GM19324 (cell line): ENCODE measurements at regions not wholly inside any gene's neighbourhood (a gene's known extent, or its start where the extent isn't known, plus 50 kb on each side); places are given as distances from the start of the nearest gene placed in this dataset.

Experiments used
- ATAC-seq: cut with Tn5 transposase; IDR thresholded peaks from one replicate; pipeline ENCODE4 v1.9.1; 2021; ENCODE audit warnings: mild to moderate bottlenecking, moderate library complexity; ENCODE audit not compliant: unreplicated experiment, low FRiP score

DNA sequence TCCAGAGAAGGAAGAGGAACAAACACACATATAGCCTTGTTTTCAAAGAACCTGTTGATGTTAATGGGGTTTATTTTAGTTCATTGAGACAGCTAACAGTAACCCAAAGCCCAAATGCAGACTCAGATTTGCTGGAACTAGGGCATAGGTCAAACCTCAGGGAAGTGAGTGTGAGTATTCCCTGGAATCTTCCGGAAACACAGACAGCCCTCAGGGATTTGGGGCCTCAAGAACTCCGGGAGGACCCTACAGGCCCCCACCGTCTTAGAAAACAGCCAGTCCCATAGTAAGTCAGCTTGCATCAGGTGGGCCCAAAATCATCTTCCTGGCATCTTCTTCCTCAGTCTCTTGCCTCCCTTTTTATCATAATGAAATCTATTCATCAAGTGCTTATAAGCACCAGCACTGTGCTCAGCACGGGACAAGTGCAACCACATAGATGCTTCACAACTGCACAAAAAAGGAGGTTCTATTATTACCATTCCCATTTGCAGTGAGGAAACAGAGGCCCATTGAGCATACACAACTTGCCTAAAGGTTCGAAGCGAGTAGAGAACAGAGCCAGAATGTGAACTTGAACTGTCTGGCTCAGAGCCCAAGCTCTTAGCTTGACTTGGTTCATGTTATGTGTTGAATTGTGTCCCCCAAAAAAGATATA lies 50.2 kb upstream of the BCL11A start:
- no peak for ATAC-seq

DNA sequence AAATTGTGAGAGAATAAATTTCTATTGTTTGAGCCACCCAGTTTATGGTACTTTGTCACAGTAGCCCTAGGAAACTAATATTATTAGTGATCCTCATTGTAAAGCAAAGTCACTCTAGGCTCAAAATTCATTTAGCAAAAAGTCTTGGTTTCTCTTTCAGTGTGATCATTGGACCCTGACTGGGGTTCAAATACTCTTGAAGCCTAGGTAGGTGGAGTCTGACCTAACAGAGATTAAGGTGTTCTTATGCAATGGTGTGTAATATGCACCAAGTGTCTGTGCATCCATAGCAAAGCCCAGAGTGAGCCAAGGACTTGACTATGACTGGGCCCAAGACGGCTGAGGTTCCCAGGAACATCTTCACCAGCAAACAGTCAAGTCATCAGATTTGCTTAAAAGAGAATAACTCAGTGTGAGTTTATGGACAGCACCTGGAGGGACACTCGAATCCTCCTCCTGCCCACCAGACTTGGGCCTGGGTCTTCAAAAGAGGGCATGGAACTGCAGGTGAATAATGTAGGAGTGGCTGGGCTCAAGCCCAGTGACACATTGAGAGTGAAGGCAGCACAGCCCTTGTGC lies 51.1 kb upstream of the BCL11A start:
- ATAC-seq, result no peak

DNA sequence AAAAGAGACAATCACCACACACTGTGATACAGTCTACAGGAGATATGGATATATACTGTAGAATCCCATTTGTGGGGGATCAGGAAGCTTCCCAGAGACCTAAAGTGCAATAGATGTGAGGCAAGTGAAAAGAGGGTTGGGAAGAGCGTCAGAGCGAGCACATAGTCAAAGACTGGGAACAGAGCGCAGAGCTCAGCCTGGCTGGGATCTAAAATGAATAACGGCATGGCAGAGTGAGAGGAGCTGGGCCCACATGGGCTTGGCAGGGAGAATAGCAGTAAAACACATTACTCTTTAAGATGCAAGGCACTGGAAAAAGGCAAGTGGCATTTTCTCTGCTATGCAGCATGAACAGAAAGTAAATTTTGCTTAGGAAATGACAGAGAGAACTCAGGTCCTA lies 52.4 kb upstream of the BCL11A start:
- no peak for ATAC-seq

DNA sequence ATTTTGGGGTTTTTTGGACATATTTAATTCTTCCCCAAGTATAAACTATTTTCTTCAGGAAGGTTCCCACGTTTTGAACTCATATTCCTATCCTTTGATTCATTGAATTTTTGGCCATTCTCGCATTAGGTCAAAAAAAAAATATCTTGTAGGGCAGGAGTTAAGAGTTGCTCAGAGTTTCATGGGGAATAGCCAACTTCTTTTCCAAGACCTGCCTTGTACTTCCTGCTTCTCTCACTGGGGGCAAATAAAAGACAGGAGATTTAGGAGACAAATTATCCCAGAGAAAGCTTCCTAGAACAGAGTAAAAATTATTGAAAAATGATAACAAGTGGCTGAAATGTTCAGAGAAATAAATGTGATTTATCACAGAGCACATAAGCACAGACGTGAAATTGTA lies 55.2 kb upstream of the BCL11A start:
- ATAC-seq, result no peak

DNA sequence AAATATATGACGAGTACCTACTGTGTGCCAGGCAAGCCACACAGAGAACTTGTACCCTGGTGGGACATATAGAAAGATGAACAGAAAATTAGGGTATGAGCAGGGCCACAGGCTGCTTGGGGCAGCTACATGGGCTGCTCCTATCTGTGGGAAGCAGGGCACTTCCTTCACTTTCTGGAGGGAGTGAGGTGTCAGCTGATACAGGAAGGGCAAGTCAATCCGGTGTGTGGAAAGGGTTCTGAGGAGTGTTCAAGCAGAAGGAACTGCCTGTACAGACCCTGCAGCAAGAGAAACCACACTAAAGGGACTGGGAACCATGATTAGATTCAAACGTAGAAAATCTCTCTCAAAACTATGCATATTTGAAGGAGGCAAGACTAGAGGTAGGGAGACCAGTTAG lies 58.6 kb upstream of the BCL11A start:
- no peak for ATAC-seq

DNA sequence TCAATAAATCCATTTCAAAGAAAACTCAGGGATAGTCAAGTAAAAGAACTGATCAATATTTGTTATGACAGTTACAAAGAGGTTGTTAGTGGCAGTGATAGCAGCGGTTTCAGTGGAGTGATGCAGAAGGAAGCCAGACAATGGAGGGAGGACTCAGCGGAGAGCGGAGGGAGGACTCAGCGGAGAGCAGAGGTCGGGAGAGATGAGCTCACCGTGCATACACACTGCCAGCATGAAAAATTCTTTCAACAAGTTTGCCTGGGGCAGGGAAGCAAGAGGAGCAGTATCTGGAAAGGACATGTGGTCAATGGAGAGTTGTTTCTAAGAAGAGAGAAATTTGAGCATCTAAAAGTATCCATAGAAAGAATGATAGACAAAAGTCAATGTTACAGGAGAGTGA lies 60.9 kb upstream of the BCL11A start:
- ATAC-seq, result no peak

DNA sequence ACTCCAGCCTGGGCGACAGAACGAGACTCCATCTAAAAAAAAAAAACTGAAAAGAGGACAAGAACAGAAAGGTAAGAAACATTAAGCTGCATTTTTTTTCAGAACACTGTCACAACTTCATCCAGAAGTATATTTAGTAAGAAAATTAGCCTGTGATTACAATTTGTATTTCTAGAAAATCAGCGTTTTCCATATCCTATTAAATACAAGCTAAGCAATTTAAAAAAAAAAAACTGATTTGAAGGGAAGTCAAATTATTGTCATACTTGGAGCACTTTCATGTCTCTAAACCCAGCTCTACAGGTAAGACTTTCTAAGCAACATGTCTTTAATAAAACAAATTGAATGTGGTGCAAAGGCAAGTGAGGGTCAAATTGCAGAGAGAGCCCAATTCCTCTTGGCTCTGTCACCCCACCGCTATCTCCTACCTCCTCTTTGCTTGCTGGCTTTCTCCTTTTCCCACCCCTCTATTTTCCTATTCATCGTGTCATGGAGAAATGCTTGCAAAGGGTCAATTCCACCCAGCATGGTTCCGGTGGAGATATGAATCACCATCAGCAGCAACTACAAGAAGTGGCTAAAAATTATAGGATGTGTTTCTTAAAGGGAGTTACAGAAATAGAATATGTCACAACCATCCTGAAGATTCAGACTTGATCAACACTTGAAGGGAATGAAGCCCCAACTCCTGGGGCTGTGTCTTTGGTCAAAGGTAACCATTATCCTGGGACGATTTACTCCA lies 68.4 kb upstream of the BCL11A start:
- no peak for ATAC-seq

DNA sequence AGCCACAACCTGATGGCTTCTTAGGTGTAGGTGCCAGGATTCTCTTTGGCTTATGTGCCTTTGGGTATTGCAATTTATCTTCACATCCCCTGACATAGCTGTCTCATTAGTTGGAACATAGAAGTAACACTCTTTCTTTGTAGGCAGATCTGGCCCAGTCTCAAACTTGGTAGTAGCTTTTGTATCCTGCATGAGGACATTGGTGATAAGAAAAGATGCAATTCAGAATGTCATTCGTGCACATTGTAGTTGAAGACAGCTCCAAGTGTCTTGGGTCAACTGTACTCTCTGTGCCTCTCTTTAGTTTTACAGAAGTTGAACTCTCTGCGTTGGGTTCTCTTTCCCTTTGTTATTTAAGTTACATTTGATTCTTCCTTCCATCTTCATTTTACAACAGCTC lies 69.6 kb upstream of the BCL11A start:
- ATAC-seq, result no peak

DNA sequence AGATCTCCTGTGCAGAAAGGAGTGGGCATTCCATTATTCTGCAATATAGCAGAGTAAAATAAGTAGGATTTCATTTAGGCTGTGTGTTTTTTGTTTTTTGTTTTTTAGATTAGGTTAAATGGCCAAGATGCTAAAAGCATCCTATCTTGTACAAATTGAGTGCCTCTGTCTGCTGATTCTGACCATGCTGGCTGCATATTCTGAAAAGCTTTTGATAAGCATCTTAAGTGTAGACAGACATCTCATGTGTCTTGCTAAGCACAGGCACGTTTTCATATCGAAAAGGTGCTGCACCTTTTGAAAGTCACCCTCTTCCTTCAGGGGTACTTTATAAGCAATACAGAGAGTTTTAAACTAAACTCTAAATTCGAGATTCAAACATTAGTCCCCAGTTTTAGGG lies 74.0 kb upstream of the BCL11A start:
- no peak for ATAC-seq

DNA sequence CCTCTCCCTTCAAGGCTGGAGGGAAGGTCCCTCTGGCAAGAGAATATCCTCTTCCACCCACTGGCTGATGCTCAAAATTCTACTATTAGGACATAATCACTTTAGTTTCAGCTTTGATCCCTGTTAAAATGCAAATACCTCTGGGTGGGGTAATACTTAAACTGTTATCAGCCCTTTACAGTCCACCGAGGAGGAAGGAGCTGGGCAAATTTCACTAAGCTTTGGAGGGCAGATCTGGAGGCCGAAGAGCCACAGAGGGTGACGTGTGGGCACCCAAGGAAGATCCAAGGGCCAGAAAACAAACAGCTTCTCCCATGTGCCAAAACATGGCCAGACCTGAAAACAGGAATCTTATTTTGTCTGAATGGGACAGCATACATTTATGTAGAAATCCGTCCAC lies 74.6 kb upstream of the BCL11A start:
- ATAC-seq, result no peak

DNA sequence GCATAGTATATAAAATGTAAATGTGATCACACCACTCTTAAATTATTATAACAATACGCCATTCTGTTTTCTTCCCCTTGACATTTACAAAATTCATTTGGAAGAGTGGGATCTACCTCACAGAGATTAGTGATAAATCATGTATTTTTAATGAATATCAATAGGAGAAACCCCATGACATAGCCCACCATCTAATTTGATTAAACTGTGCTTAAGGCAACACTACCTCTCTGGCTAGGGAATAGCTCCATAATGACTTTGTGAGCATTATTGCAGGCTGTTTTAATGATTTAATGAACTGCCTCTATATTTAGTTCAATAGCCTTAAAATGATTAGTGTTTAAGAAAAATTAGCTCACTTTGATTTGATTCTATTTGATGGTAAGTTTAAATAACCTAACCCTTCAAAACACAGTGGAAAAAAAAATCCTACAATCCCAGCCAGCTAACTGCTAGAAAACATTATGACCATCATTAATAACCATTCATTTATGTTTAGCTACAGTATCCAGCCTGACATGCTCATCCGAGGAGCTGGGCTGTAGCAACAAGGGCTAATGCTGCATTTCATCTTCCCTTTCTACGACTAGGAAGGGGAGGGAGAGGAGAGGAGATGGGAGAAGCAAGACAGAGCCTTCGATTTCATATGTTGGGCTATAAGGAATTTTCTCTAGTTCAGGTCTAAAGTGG lies 75.3 kb upstream of the BCL11A start:
- ATAC-seq, result no peak

DNA sequence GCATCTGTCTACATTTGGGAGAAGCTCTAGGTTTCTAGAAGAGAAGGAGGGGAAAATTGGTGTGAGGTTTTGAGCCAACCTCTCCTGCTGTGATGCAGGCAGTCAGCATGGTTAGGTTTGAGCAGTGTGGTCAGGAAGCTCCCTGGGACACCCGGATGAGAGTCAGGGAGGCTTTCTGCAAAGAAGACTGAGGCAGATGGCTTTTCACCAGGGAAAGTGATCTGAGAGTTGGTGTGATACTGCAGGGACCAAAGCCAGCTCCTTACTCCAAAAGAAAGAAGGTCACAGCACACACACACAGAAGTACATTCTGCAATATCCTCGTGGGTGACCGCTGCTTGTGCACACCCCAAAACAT lies 75.8 kb upstream of the BCL11A start:
- ATAC-seq, result no peak

DNA sequence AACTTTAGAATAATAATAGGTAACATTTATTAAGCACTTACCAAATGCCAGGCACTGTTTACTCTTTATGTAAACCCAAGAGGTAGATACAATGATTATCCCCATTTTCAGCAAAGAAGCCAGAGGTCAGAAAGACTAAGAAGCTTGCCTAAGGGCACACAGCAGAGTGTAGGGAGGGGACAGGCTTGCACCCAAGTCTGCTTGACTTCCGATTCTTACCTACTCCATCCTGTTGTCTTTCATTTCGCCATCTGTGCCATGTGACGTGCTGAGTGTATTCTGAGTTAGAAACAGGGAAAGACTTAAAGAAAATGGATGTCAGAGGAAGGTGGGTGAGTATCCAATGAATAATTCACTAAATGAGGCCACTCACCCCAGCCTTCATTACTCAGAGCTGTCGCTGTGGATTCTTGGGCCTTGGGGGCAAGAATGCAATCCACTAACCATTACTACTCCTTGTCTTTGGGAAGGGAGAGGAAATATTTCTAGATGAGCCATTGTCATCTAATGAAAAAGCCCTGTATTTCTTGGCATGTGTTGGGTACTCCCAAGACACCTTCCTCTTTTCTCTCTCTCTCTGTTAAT lies 76.4 kb upstream of the BCL11A start:
- no peak for ATAC-seq

DNA sequence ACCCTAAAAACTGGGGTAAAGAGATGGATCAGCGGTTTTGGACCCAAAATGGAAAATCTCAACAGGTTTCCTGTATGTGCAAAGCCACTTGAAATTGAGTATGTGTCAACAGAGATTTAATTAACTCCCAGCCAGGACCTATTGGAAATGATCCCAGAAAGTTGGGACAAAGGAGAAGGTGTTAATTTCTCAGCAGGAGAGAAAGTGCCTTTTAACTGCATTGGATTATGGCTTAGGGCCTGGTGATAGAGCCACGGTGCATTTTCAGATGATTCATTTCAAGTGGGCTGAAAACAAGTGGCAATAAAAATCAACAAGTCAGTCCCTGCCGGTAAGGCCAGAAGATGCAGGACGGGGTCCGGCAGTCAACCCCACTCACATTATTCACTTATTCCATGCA lies 80.2 kb upstream of the BCL11A start:
- no peak for ATAC-seq

DNA sequence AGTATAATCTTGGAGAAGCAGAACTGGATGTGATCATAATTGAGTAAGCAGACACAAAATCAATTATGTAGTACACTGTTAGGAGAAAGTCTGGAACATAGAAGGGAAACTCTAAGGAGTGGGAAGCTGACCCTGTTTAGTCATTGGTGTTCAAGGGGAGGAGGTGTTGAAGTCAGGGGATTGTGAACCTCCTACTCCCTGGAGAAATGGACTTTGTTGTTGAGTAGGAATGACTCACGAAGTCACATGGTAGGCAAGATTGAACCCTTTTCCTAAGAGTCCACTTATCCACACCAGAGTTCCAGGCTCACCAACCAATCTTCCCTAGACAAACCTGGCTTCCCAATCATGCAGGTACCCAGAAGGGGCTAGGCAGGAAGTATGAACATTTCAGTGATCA lies 81.0 kb upstream of the BCL11A start:
- ATAC-seq, result no peak

DNA sequence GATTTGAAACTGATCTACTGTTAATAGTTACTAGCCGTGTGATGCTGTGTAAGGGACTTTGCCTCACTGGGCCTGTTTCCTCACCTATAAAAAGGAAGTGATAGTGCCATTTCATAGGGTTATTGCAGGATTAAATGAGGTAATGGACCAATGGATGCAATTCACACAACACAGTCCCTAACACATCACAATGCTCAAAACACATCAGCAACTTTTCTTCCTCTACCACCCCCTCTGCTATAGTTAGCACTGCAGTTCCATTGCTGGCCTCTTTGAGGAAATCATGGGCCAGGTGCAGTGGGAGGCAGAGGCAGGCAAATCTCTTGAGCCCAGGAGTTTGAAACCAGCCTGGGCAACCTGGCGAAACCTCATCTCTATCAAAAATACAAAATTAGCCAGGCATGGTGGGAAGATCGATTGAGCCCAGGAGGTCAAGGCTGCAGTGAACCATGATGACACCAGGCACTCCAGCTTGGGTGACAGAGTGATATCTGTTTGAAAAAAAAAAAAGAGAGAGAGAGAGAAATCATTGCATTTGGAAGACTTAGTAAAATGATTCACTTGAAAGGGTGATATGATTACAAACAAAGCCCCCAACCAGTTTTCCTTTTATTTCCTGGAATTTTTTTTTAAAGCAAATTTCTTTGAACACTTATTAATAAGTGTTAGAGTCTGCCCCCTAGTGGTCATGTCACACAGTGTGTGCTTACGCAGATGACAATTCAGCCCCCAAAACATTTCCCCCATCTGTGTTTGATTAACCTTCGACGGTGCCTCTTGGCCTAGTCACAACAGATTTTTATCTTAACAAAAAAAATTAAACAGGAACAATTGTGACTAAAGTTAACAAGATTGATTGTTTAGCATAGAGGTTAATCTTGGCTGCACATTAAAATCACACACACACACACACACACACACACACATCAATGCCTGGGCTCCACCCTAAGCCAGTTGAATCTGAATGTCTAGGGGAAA lies 88.6 kb upstream of the BCL11A start:
- ATAC-seq, result no peak

DNA sequence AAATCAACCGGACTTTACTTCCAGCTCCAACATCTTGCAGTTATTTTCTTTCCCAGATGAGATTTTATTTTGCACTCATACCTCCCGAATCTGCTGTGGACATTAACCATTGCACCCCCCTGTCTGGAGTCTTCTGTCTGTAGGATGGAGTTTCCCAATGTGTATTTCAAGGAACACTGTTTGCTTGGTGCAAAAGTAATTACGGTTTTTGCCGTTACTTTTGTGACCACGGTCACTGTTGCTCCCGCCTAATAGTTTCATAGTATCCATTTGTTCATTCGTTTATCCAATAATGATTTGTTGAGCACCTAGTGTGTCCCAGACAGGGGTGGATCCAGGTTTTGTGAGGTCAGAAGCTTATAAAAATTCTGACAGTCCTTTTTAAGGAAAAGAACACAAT lies 90.3 kb upstream of the BCL11A start:
- ATAC-seq, result no peak

DNA sequence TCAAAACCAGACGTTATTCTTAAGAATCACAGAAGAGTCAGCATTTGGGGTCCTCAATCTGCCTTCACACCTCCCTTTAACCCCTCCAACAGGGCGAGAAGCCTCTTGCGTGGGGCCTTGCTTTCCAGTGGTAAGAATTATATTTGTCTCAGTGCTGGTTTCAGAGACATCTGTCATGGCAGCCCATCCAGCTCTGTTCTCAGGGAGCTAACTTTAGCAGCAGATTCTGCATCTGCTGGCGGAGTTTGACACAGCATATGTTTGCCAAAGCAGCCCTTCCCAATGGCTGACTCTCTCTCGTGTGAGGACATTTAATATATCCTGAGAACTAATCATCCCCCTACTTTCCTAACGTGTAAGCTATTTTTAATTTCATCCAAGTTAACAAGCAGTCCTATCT lies 91.5 kb upstream of the BCL11A start:
- ATAC-seq, result no peak

DNA sequence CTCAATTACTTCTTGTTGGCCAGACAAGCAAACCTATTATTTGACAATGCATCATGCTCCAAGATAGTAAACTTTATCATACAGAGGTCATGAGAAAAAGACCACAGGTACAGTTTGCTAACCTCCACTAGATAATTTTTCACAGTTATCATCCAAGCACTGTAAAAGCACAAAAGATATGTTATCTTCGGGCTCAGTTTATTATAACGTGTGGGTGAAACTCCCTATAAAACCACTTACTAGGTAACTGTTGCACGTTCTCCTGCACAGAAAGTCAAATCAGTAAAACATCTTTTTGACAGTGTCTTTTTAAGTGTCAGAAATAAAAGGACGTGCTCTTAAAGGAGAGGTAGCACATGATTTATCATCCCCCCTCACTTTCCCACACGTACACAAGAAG lies 94.7 kb upstream of the BCL11A start:
- ATAC-seq, result no peak

DNA sequence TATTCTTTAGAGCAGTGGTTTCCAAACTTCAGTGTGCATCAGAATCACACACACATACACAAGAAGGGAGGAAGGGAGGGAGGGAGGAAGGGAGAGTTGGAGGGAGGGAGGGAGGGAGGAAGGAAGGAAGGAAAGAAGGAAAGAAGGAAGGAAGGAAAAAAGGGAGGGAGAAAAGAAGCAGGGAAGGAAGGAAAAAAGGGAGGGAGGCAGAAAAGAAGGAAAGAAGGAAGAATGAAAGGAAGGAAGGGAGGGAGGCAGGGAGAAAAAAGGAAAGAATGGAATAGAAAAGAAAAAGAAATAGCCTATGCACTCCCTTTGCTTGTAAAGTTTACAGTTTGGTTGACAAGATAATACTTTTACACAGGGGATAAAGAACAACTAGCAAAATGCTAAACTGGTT lies 96.3 kb upstream of the BCL11A start:
- ATAC-seq, result no peak
